Activated B cell treated with CpG ODN at 0.5 μM for 24 hours (primary cell): ENCODE measurements at regions not wholly inside any gene's neighbourhood (a gene's known extent, or its start where the extent isn't known, plus 50 kb on each side); places are given as distances from the start of the nearest gene placed in this dataset.

Experiments used
- ATAC-seq: fragments of 200-7000 bp; cut with Tn5 transposase; one replicate; pipeline ENCODE4 v1.10.0; 2021; ENCODE audit warnings: low read depth, mild to moderate bottlenecking, moderate library complexity
- CTCF ChIA-PET: fragments of 350-600 bp; sonication (Branson Sonifier 250); formaldehyde crosslinking; loops from one replicate; lab custom pipeline; 2021; ENCODE audit warnings: antibody characterized with exemption; lab: Charles Lee
- POLR2A ChIA-PET: fragments of 350-600 bp; sonication (Branson Sonifier 250); formaldehyde crosslinking; loops from one replicate; lab custom pipeline; 2021; ENCODE audit warnings: antibody characterized with exemption; lab: Charles Lee
- DNase-seq: peaks from one replicate; pipeline ENCODE4 v3.0.0; 2022
- H3K27ac Mint-ChIP-seq: one replicate; pipeline ENCODE4 v1.8.0; 2020; ENCODE audit warnings: mixed read lengths
- H3K27me3 Mint-ChIP-seq: one replicate; pipeline ENCODE4 v1.8.0; 2021; ENCODE audit warnings: mixed read lengths
- H3K36me3 Mint-ChIP-seq: one replicate; pipeline ENCODE4 v1.8.0; 2021; ENCODE audit warnings: low read depth, mixed read lengths
- H3K4me1 Mint-ChIP-seq: one replicate; pipeline ENCODE4 v1.8.0; 2021; ENCODE audit warnings: mixed read lengths
- H3K4me3 Mint-ChIP-seq: one replicate; pipeline ENCODE4 v1.8.0; 2020; ENCODE audit warnings: mild to moderate bottlenecking, mixed read lengths
- H3K9me3 Mint-ChIP-seq: one replicate; pipeline ENCODE4 v1.8.0; 2020; ENCODE audit warnings: mixed read lengths
- CTCF ChIP-seq: fragments of 200-600 bp; IDR thresholded peaks from one replicate; pipeline ENCODE4 v1.8.0; 2022; ENCODE audit warnings: antibody characterized with exemption, mild to moderate bottlenecking
- intact Hi-C: fragments of 100-400 bp; cut with micrococcal nuclease; formaldehyde crosslinking; loops from one replicate; pipeline ENCODE4 v1.15.1; 2024

GRCh38 chr16:65619606-65620005, 497.7 kb upstream of the CDH11 start:
- H3K36me3 Mint-ChIP-seq, result no peaks in the 10 kb centered on the region
- TF ChIP-seq CTCF, result no peak
- H3K4me3 Mint-ChIP-seq, result no peak overlapping the region
- ATAC-seq (no peak), DNase-seq (no peak)
- ChIA-PET CTCF (no interaction called here), POLR2A (no interaction called here)
- H3K27ac Mint-ChIP-seq, result no peak overlapping the region
- no peaks in the 10 kb centered on the region for H3K4me1 Mint-ChIP-seq
- intact Hi-C loops, result no loop called here
- no peaks in the 10 kb centered on the region for H3K27me3 Mint-ChIP-seq
- H3K9me3 Mint-ChIP-seq, result peaks cover 2% of the 10 kb centered on the region

GRCh38 chr16:65618931-65619330, 497.1 kb upstream of the CDH11 start:
- Mint-ChIP-seq H3K4me3 (no peak overlapping the region), H3K27ac (no peak overlapping the region), H3K36me3 (no peaks in the 10 kb centered on the region), H3K4me1 (no peaks in the 10 kb centered on the region), H3K27me3 (no peaks in the 10 kb centered on the region), H3K9me3 (peaks cover 2% of the 10 kb centered on the region)
- no peak for DNase-seq
- CTCF ChIA-PET, result no interaction called here
- no peak for TF ChIP-seq CTCF
- ATAC-seq, result no peak
- POLR2A ChIA-PET, result no interaction called here
- intact Hi-C loops, result no loop called here

DNA sequence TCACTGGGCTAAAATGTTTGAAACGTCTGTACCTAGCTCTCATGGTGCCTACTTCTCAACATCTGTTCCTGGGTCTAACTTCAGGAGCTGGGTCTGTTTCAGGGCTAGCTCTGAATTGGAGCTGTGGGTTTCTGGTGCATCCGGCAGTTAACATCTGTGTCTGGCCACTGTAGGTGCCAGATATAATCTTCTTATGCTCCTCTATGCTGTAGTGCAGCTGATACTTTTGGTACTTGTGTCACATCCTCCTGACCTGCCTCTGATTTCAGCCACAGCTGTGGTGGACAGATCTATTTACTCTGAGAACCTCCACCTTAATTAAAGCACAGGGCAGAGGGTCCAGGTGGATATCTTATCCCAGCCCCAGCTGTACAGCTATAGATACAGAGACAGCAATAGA, 496.5 kb upstream of the CDH11 start:
- ChIA-PET CTCF (no interaction called here), POLR2A (no interaction called here)
- intact Hi-C loops, result no loop called here
- DNase-seq, result no peak
- no peak for ATAC-seq
- H3K36me3 Mint-ChIP-seq, result no peaks in the 10 kb centered on the region
- TF ChIP-seq CTCF, result no peak
- H3K9me3 Mint-ChIP-seq, result peaks cover 2% of the 10 kb centered on the region
- H3K4me3 Mint-ChIP-seq, result no peak overlapping the region
- no peaks in the 10 kb centered on the region for H3K27me3 Mint-ChIP-seq
- H3K4me1 Mint-ChIP-seq, result no peaks in the 10 kb centered on the region
- H3K27ac Mint-ChIP-seq, result no peak overlapping the region

DNA sequence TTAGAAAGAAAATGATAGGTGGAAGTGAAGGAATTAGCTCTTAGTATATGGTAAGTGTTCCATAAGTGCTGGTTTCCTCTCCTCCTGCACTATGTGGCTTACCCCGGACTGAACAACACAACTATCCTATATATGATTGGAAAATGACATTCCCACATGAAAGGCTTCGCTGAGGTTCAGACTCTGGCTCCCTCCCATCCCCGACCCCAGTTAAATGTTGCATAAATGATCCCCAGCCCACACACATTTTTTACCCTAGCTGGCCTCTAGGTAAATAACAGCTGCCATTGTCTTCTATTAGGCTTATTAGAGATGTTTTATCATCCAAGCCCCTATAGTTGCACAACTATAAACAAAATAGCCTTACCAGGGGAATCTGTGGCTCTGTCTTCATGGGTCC, 495.6 kb upstream of the CDH11 start:
- TF ChIP-seq CTCF, result no peak
- DNase-seq (no peak), ATAC-seq (no peak)
- POLR2A ChIA-PET, result no interaction called here
- Mint-ChIP-seq H3K4me3 (no peak overlapping the region), H3K4me1 (no peaks in the 10 kb centered on the region), H3K36me3 (no peaks in the 10 kb centered on the region), H3K9me3 (peaks cover 4% of the 10 kb centered on the region), H3K27me3 (no peaks in the 10 kb centered on the region), H3K27ac (no peak overlapping the region)
- intact Hi-C loops, result no loop called here
- CTCF ChIA-PET, result no interaction called here

GRCh38 chr16:65608455-65608854, 486.6 kb upstream of the CDH11 start:
- DNase-seq, result no peak
- Mint-ChIP-seq H3K4me3 (no peak overlapping the region), H3K27ac (no peak overlapping the region), H3K27me3 (no peaks in the 10 kb centered on the region), H3K4me1 (no peaks in the 10 kb centered on the region), H3K36me3 (no peaks in the 10 kb centered on the region), H3K9me3 (peaks cover 8% of the 10 kb centered on the region)
- POLR2A ChIA-PET, result no interaction called here
- intact Hi-C loops, result no loop called here
- ATAC-seq, result no peak
- CTCF ChIA-PET, result no interaction called here
- TF ChIP-seq CTCF, result no peak
